K562 (cell line): ENCODE measurements at regions not wholly inside any gene's neighbourhood (a gene's known extent, or its start where the extent isn't known, plus 50 kb on each side); places are given as distances from the start of the nearest gene placed in this dataset.

Experiments used
- ATAC-seq: fragments of 200-7000 bp; cut with Tn5 transposase; 3 replicates; pipeline ENCODE4 v1.9.1; 2020; ENCODE audit warnings: moderate library complexity
- BruUV-seq: library from RNA; stranded (reverse); fragments of 400-500 nt; replicated peaks from 2 replicates; lab custom pipeline; 2021; lab: Mats Ljungman, UMichigan
- CTCF ChIA-PET: fragments of 300-600 bp; formaldehyde crosslinking; extraction: SDS; loops from one replicate; lab custom pipeline; 2021; ENCODE audit warnings: low intra/inter-chr PET ratio; lab: Yijun Ruan, JAX
- POLR2A ChIA-PET: fragments of 300-600, 350-650 bp; sonication (Branson Sonifier 250); formaldehyde crosslinking; extraction: SDS; loops from one replicate; lab custom pipeline; 2021; ENCODE audit warnings: antibody characterized with exemption, inconsistent platforms; lab: Yijun Ruan, JAX
- DNase-seq, 4 experiments: peaks; one replicate each; pipeline versions ENCODE4 v3.0.0 to v3.0.0-alpha.2; 2011 to 2018; ENCODE audit warnings: low spot score in 3 of 4, mixed read lengths in 3 of 4; ENCODE audit errors: extremely low read depth in 1 of 4
- FAIRE-seq: peaks from 2 replicates; lab custom pipeline; 2011; peaks lifted over from hg19 to GRCh38; lab: Jason Lieb, UNC
- H2AFZ ChIP-seq: 2 replicates; pipeline ENCODE4 v1.6.0; 2011; ENCODE audit warnings: low read depth, low read length, control low read depth, inconsistent platforms
- H3K27ac ChIP-seq: fragments of 200-600 bp; 3 replicates; pipeline ENCODE4 v1.8.0; 2011; ENCODE audit warnings: low read depth, mild to moderate bottlenecking, control low read depth, inconsistent platforms, low read length, moderate library complexity, mixed read lengths; ENCODE audit errors: extremely low read depth
- H3K27me3 ChIP-seq, 2 experiments: fragments of 300-600 bp in 1 of 2; 2 replicates in 1 of 2; 3 replicates in 1 of 2; pipeline versions ENCODE4 v1.6.0 to v1.8.0; 2011; ENCODE audit warnings: inconsistent platforms in 2 of 2, low read length in 2 of 2, mild to moderate bottlenecking in 1 of 2, mixed read lengths in 1 of 2, moderate library complexity in 1 of 2; ENCODE audit not compliant: control insufficient read depth in 2 of 2, insufficient read depth in 2 of 2
- H3K36me3 ChIP-seq: fragments of 300-600 bp; 3 replicates; pipeline ENCODE4 v1.8.0; 2011; ENCODE audit warnings: mild to moderate bottlenecking, low read length, inconsistent platforms; ENCODE audit not compliant: control insufficient read depth, insufficient read depth
- H3K4me1 ChIP-seq, 2 experiments: fragments of 200-600 bp in 1 of 2; replicated peaks in 1 of 2; 2 replicates in 1 of 2; 3 replicates in 1 of 2; pipeline versions ENCODE4 v1.5.1 to v1.8.0; 2011; ENCODE audit warnings: inconsistent platforms in 2 of 2, low read length in 2 of 2, mild to moderate bottlenecking in 1 of 2, mixed read lengths in 1 of 2, moderate library complexity in 1 of 2; ENCODE audit not compliant: control insufficient read depth in 2 of 2, insufficient read depth in 2 of 2
- H3K4me2 ChIP-seq: 2 replicates; pipeline ENCODE4 v1.6.1; 2011; ENCODE audit warnings: low read length, control low read depth, inconsistent platforms, mixed read lengths; ENCODE audit not compliant: insufficient read depth
- H3K4me3 ChIP-seq: fragments of 200-600 bp; sonication (generic), shearing (Covaris generic); 2 replicates; pipeline ENCODE4 v1.5.1; 2016; ENCODE audit warnings: control low read depth, inconsistent platforms
- H3K79me2 ChIP-seq: fragments of 200-600 bp; 3 replicates; pipeline ENCODE4 v1.8.0; 2011; ENCODE audit warnings: low read length, inconsistent platforms; ENCODE audit not compliant: control insufficient read depth, insufficient read depth
- H3K9ac ChIP-seq, 2 experiments: 2 replicates each; pipeline versions ENCODE4 v1.6.0 to v1.6.1; 2011; ENCODE audit warnings: low read depth in 2 of 2, low read length in 2 of 2, control low read depth in 1 of 2, inconsistent platforms in 1 of 2, mild to moderate bottlenecking in 1 of 2, mixed read lengths in 1 of 2; ENCODE audit not compliant: insufficient read depth in 1 of 2
- H3K9me1 ChIP-seq: one replicate; pipeline ENCODE4 v1.6.0; 2011; ENCODE audit warnings: inconsistent platforms, mild to moderate bottlenecking, low read length, moderate library complexity; ENCODE audit not compliant: control insufficient read depth, insufficient read depth
- H3K9me3 ChIP-seq: replicated peaks from 2 replicates; pipeline ENCODE4 v1.5.1; 2011; ENCODE audit warnings: low read depth, low read length, inconsistent platforms; ENCODE audit not compliant: control insufficient read depth, insufficient read depth
- H4K20me1 ChIP-seq: replicated peaks from 2 replicates; pipeline ENCODE4 v1.6.1; 2011; ENCODE audit warnings: low read length, inconsistent platforms, mixed read lengths; ENCODE audit not compliant: control insufficient read depth, insufficient read depth
- CSDE1 ChIP-seq, 2 experiments: fragments of 450-650 bp; IDR thresholded peaks; 2 replicates each; pipeline ENCODE4 v1.6.1; 2016; ENCODE audit warnings: mild to moderate bottlenecking in 1 of 2
- E2F6 ChIP-seq, 2 experiments: IDR thresholded peaks; 2 replicates each; pipeline ENCODE4 v1.6.1; 2011; ENCODE audit warnings: borderline replicate concordance in 1 of 2, control low read depth in 1 of 2, low read depth in 1 of 2, low read length in 1 of 2, mild to moderate bottlenecking in 1 of 2, mixed read lengths in 1 of 2, moderate library complexity in 1 of 2; ENCODE audit not compliant: insufficient read depth in 1 of 2, insufficient read length in 1 of 2, poor library complexity in 1 of 2, severe bottlenecking in 1 of 2; ENCODE audit errors: extremely low read depth in 1 of 2
- KDM4B ChIP-seq, 2 experiments: fragments of 450-650 bp in 1 of 2; sonication (generic) in 1 of 2; IDR thresholded peaks; 2 replicates each; pipeline ENCODE4 v1.6.1; 2016 to 2017; ENCODE audit warnings: borderline replicate concordance in 2 of 2, antibody characterized with exemption in 1 of 2, low read depth in 1 of 2, mild to moderate bottlenecking in 1 of 2
- MCM7 ChIP-seq, 2 experiments: fragments of 450-650 bp; IDR thresholded peaks; 2 replicates each; pipeline ENCODE4 v1.6.1; 2016 to 2018
- PKNOX1 ChIP-seq: fragments of 450-650 bp; IDR thresholded peaks from 2 replicates; pipeline ENCODE4 v1.6.1; 2016
- ZBTB11 ChIP-seq, 3 experiments: fragments of 200-800 bp in 1 of 3; fragments of 250-450 bp in 1 of 3; fragments of 450-650 bp in 1 of 3; sonication (Bioruptor Pico) in 1 of 3; sonication (Bioruptor generic) in 1 of 3; formaldehyde crosslinking in 1 of 3; IDR thresholded peaks; 2 replicates each; pipeline versions ENCODE4 v1.6.1 to v1.8.0; 2016 to 2022; ENCODE audit warnings: mild to moderate bottlenecking in 2 of 3, missing genetic modification characterization in 2 of 3, missing compliant biosample characterization in 1 of 3, moderate library complexity in 1 of 3
- ZKSCAN1 ChIP-seq: fragments of 150-350 bp; IDR thresholded peaks from 2 replicates; pipeline ENCODE4 v1.6.1; 2016; ENCODE audit warnings: low read depth, low read length
- WGBS: fragments of 100-300 bp; shearing (Covaris generic); methylation state at CpG from one replicate; pipeline ENCODE4 v1.1.6; 2016; ENCODE audit warnings: low coverage, mixed read lengths; ENCODE audit not compliant: insufficient coverage; ENCODE audit errors: missing lambda C conversion rate; 5-methylcytosine and 5-hydroxymethylcytosine counted together
- in situ Hi-C: fragments of 300-500 bp; cut with MboI; formaldehyde crosslinking; loops from 4 replicates; pipeline ENCODE4 v1.15.0; 2018; ENCODE audit warnings: inconsistent platforms, mixed read lengths
- intact Hi-C: fragments of 100-400 bp; cut with micrococcal nuclease; formaldehyde crosslinking; loops from 2 replicates; pipeline ENCODE4 v1.14.2; 2022

GRCh38 chr3:64913515-64913914 lies 225.7 kb upstream of the ADAMTS9 start:
- in situ Hi-C loops, result no loop called here
- ATAC-seq (no peak), DNase-seq (no peak), FAIRE-seq (no peak)
- Histone ChIP-seq H3K4me2 (no peak overlapping the region), H3K9me3 (no peaks in the 10 kb centered on the region), H3K4me3 (no peak overlapping the region), H3K4me1 (peaks cover 4 to 32% of the 10 kb centered on the region in 2 experiments; a peak in 4 of 5 replicates), H4K20me1 (no peaks in the 10 kb centered on the region), H3K9me1 (no peaks in the 10 kb centered on the region), H3K27ac (no peak overlapping the region), H3K36me3 (no peaks in the 10 kb centered on the region), H3K27me3 (no peaks in the 10 kb centered on the region), H3K9ac (no peak overlapping the region), H2AFZ (peak overlapping the region; percentile 51), H3K79me2 (no peaks in the 10 kb centered on the region)
- no TSS peak for BruUV-seq
- ChIA-PET POLR2A (no interaction called here), CTCF (no interaction called here)
- intact Hi-C loops, result loop anchor here (10.0 kb wide), 1 partner anchor 121 kb away; no protein-coding TSS in a partner anchor
- WGBS, result 48% methylated on average over 3 of the region's 4 CpGs
- TF ChIP-seq KDM4B (IDR thresholded peaks at IDR 0.05; ENCODE audit: borderline replicate concordance in 2 of 2, low read depth in 1 of 2), result no peak
- no peak for TF ChIP-seq E2F6 (IDR thresholded peaks at IDR 0.05; ENCODE audit: borderline replicate concordance in 1 of 2, extremely low read depth in 1 of 2, insufficient read depth in 1 of 2, insufficient read length in 1 of 2, low read depth in 1 of 2, low read length in 1 of 2, poor library complexity in 1 of 2, severe bottlenecking in 1 of 2)
- no peak for TF ChIP-seq ZKSCAN1
- TF ChIP-seq CSDE1 (IDR thresholded peaks at IDR 0.05), result no peak
- TF ChIP-seq PKNOX1, result no peak
- TF ChIP-seq ZBTB11 (CRISPR knock-in tag; IDR thresholded peaks at IDR 0.05), result peak in 1 of 3 experiments; percentile 48; a peak in 1 of 6 replicates
- no peak for TF ChIP-seq MCM7 (IDR thresholded peaks at IDR 0.05)
